ENCODE measurements at regions not wholly inside any gene's neighbourhood (a gene's known extent, or its start where the extent isn't known, plus 50 kb on each side); places are given as distances from the start of the nearest gene placed in this dataset.

DNA sequence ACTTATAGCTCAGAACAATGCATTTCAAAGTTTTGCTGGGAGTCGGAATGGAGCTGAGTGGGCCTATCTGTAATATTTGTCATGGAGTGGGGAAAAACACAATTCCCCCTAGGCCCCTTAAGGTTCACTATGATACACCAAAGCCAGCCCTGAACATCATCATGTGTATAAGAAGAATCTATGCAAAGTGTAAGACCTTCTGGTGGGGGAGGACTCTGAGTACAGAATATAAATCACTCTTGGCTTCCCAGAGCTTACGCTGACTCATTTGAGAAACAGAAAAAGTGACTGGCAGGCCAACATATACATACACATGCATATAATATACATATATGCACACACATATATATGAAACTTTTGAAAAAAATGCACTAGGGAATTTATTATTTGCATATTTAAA, 54.1 kb upstream of the UBR2 start:
- Histone ChIP-seq H3K4me1 (ENCODE audit: insufficient read depth, low read length, poor library complexity, severe bottlenecking) (no peaks in the 10 kb centered on the region), H2AFZ (ENCODE audit: low read length) (no peak overlapping the region), H3K4me3 (ENCODE audit: low read length, poor library complexity, severe bottlenecking) (no peak overlapping the region), H3F3A (ENCODE audit: low read depth) (no peaks in the 10 kb centered on the region), H3K4me2 (ENCODE audit: low read depth, low read length, poor library complexity, severe bottlenecking) (no peak overlapping the region), H3K9me2 (replicated peaks; ENCODE audit: low read depth, low read length) (no peaks in the 10 kb centered on the region), H3K36me3 (ENCODE audit: insufficient read depth, low read length) (no peaks in the 10 kb centered on the region), H3K79me2 (ENCODE audit: insufficient read depth, low read length) (no peaks in the 10 kb centered on the region), H3K9me3 (ENCODE audit: insufficient read depth, low read depth, low read length) (no peaks in the 10 kb centered on the region), H3K27me3 (ENCODE audit: insufficient read depth, low read length, poor library complexity, severe bottlenecking) (no peaks in the 10 kb centered on the region), H3K9ac (ENCODE audit: low read depth, low read length, poor library complexity, severe bottlenecking) (no peak overlapping the region), H4K20me1 (ENCODE audit: insufficient read depth, low read length, poor library complexity, severe bottlenecking) (no peaks in the 10 kb centered on the region)
- TF ChIP-seq, protein P1, sequence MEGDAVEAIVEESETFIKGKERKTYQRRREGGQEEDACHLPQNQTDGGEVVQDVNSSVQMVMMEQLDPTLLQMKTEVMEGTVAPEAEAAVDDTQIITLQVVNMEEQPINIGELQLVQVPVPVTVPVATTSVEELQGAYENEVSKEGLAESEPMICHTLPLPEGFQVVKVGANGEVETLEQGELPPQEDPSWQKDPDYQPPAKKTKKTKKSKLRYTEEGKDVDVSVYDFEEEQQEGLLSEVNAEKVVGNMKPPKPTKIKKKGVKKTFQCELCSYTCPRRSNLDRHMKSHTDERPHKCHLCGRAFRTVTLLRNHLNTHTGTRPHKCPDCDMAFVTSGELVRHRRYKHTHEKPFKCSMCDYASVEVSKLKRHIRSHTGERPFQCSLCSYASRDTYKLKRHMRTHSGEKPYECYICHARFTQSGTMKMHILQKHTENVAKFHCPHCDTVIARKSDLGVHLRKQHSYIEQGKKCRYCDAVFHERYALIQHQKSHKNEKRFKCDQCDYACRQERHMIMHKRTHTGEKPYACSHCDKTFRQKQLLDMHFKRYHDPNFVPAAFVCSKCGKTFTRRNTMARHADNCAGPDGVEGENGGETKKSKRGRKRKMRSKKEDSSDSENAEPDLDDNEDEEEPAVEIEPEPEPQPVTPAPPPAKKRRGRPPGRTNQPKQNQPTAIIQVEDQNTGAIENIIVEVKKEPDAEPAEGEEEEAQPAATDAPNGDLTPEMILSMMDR (conservative IDR thresholded peaks at IDR 0.05; ENCODE audit: low read length): no peak
- TF ChIP-seq EZH2phosphoT487 (IDR thresholded peaks at IDR 0.05; ENCODE audit: borderline replicate concordance): no peak

DNA sequence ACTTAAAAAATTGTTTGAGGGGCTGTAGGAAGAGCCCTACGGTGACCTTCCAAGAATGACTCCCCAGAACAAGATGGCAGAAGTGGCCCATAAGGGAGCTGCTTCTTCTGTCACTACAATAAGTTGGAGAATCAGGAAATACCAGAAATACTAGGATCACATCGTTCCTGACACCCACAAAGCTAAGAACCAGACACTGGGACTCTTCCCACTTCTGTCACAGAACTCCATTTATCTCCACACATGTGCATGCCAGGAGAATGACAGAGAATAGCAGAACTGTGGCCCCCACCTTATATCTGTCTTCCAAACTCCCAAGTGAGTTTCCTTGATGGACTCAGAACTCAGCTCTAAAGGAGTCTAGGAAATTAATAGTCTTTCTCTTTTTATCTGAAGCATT, 54.6 kb upstream of the UBR2 start:
- Histone ChIP-seq H3F3A (ENCODE audit: low read depth) (no peaks in the 10 kb centered on the region), H4K20me1 (ENCODE audit: insufficient read depth, low read length, poor library complexity, severe bottlenecking) (no peaks in the 10 kb centered on the region), H3K79me2 (ENCODE audit: insufficient read depth, low read length) (no peaks in the 10 kb centered on the region), H3K9me2 (replicated peaks; ENCODE audit: low read depth, low read length) (no peaks in the 10 kb centered on the region), H3K4me1 (ENCODE audit: insufficient read depth, low read length, poor library complexity, severe bottlenecking) (no peaks in the 10 kb centered on the region), H3K36me3 (ENCODE audit: insufficient read depth, low read length) (no peaks in the 10 kb centered on the region), H3K9ac (ENCODE audit: low read depth, low read length, poor library complexity, severe bottlenecking) (no peak overlapping the region), H3K9me3 (ENCODE audit: insufficient read depth, low read depth, low read length) (no peaks in the 10 kb centered on the region), H3K27me3 (ENCODE audit: insufficient read depth, low read length, poor library complexity, severe bottlenecking) (no peaks in the 10 kb centered on the region), H2AFZ (ENCODE audit: low read length) (no peak overlapping the region), H3K4me3 (ENCODE audit: low read length, poor library complexity, severe bottlenecking) (no peak overlapping the region), H3K4me2 (ENCODE audit: low read depth, low read length, poor library complexity, severe bottlenecking) (no peak overlapping the region)
- no peak for TF ChIP-seq EZH2phosphoT487 (IDR thresholded peaks at IDR 0.05; ENCODE audit: borderline replicate concordance)
- TF ChIP-seq, protein P1 (conservative IDR thresholded peaks at IDR 0.05; ENCODE audit: low read length): no peak

- no peaks in the 10 kb centered on the region for H3K9me3 ChIP-seq (ENCODE audit: insufficient read depth, low read depth, low read length)
- H3K4me1 ChIP-seq (ENCODE audit: insufficient read depth, low read length, poor library complexity, severe bottlenecking): no peaks in the 10 kb centered on the region
- H4K20me1 ChIP-seq (ENCODE audit: insufficient read depth, low read length, poor library complexity, severe bottlenecking): no peaks in the 10 kb centered on the region
- no peaks in the 10 kb centered on the region for H3K27me3 ChIP-seq (ENCODE audit: insufficient read depth, low read length, poor library complexity, severe bottlenecking)
- no peak overlapping the region for H3K9ac ChIP-seq (ENCODE audit: low read depth, low read length, poor library complexity, severe bottlenecking)
- no peaks in the 10 kb centered on the region for H3K79me2 ChIP-seq (ENCODE audit: insufficient read depth, low read length)
- H3K36me3 ChIP-seq (ENCODE audit: insufficient read depth, low read length): no peaks in the 10 kb centered on the region
- no peak overlapping the region for H3K4me2 ChIP-seq (ENCODE audit: low read depth, low read length, poor library complexity, severe bottlenecking)
- H2AFZ ChIP-seq (ENCODE audit: low read length): no peak overlapping the region
- H3K4me3 ChIP-seq (ENCODE audit: low read length, poor library complexity, severe bottlenecking): no peak overlapping the region
- TF ChIP-seq EZH2phosphoT487 (IDR thresholded peaks at IDR 0.05; ENCODE audit: borderline replicate concordance): no peak
- TF ChIP-seq, protein P1 (conservative IDR thresholded peaks at IDR 0.05; ENCODE audit: low read length): no peak
- no peaks in the 10 kb centered on the region for H3K9me2 ChIP-seq (replicated peaks; ENCODE audit: low read depth, low read length)
- no peaks in the 10 kb centered on the region for H3F3A ChIP-seq (ENCODE audit: low read depth)
Measured at GRCh38 chr6:42507901-42508300, 55.9 kb upstream of the UBR2 start.
